Adrenal gland (tissue), 5 donors: ENCODE measurements at regions not wholly inside any gene's neighbourhood (a gene's known extent, or its start where the extent isn't known, plus 50 kb on each side); places are given as distances from the start of the nearest gene placed in this dataset.

Experiments used
- POLR2A ChIP-seq, 2 donors: fragments of 450-650 bp; IDR thresholded peaks; one replicate each; pipeline ENCODE4 v1.6.1; 2017; ENCODE audit warnings: antibody characterized with exemption in 2 of 2, mild to moderate bottlenecking in 2 of 2, moderate library complexity in 1 of 2
- TF ChIP-seq, protein P1 (sequence below), 6 experiments: fragments of 450-650 bp in 4 of 6; fragments of 200-600 bp in 2 of 6; sonication (generic) in 1 of 6; IDR thresholded peaks; 1 replicate in 5 of 6; 2 replicates in 1 of 6; pipeline versions ENCODE4 v1.5.1 to v1.8.0; 2016 to 2021; ENCODE audit warnings: antibody characterized with exemption in 6 of 6, mild to moderate bottlenecking in 2 of 6, moderate library complexity in 1 of 6
- donor health status: DM: no; HTN: no; CAD: no.

DNA sequence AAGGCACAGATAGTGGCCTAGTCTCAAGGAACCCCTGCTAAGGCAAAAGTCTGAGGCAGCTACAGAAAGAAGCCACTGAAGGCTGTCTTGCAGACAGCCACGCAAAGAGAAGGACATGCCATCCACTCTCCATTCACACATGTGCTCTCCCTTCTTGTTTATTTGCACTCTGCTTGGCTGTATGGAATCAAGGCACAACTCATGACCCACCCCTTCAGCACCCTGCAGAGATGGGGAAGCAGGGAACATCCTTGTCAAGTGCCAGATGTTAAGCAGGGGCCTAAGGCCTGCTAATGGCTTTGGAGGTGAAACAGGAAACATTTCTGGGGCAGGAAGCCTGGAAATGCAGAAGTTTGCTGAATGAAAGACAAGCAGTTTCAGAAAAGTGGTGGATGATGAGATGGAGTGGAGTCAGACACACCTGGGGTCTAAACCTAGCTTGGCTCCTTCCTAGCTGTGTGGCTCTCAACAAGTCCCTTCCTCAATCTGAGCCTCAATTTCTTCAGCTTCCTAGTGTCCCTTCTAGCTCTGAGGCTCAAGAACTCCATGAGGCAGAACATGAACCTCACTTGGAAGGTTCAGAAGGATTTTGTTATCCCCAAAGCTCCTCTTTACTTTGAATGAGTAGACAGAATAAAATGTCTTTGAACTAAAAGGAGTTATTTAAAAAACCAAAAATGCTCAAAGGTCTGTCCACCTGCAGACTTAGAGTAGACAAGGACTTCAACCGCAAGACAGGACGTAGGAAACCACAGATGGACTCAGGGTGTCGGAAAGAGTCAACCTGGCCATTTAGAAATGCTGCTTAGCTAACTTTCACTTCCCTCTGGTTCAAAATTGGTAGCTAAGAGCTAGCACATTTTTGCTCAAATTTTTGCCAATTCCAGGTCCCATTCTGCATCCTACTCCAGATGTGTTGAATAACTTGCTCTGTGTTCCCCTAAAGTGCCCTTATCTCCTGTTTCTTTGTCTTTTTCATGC lies 283.1 kb downstream of the PLPP3 start:
- TF ChIP-seq POLR2A (IDR thresholded peaks at IDR 0.05) = no peak
- TF ChIP-seq, protein P1, sequence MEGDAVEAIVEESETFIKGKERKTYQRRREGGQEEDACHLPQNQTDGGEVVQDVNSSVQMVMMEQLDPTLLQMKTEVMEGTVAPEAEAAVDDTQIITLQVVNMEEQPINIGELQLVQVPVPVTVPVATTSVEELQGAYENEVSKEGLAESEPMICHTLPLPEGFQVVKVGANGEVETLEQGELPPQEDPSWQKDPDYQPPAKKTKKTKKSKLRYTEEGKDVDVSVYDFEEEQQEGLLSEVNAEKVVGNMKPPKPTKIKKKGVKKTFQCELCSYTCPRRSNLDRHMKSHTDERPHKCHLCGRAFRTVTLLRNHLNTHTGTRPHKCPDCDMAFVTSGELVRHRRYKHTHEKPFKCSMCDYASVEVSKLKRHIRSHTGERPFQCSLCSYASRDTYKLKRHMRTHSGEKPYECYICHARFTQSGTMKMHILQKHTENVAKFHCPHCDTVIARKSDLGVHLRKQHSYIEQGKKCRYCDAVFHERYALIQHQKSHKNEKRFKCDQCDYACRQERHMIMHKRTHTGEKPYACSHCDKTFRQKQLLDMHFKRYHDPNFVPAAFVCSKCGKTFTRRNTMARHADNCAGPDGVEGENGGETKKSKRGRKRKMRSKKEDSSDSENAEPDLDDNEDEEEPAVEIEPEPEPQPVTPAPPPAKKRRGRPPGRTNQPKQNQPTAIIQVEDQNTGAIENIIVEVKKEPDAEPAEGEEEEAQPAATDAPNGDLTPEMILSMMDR (IDR thresholded peaks at IDR 0.05) = no peak
